ENCODE measurements at regions not wholly inside any gene's neighbourhood (a gene's known extent, or its start where the extent isn't known, plus 50 kb on each side); places are given as distances from the start of the nearest gene placed in this dataset.
"Not testable (repeated sequence)": the region's sequence is repeated elsewhere in the genome, so short reads cannot be mapped to it uniquely, and the experiment has no call there.

DNA sequence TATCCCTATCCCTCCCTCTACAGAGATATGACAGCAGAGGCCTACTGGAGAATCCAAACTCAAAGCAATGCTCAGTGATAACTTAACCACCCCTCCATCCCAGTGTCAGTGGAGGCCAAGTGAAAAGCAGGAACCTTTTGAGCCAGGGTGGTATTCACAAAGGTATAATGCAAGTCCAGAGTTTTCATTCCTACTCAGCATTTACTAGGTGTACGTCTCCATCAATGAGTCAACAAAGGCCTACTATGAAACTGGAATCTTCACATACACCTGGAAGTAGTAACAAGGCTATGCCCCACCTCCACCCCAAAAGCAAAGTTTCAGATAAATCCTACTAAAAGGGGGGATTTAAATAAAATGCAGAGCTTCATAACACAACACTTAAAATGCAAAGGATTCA is 4761.7 kb upstream of the OR11H1 start:
- in situ Hi-C loops (cut with MboI); CTCF ChIA-PET; BruUV-seq (replicated peaks); H3K9me3 ChIP-seq (replicated peaks; ENCODE audit: control insufficient read depth, insufficient read depth, low read length); ATAC-seq; H3K79me2 ChIP-seq (ENCODE audit: control insufficient read depth, insufficient read depth, low read length); H3K27ac ChIP-seq (ENCODE audit: control insufficient read depth, insufficient read depth); intact Hi-C loops (cut with micrococcal nuclease; ENCODE audit: unreplicated experiment); SMC1A ChIA-PET (ENCODE audit: uncharacterized antibody, unreplicated experiment); H2AFZ ChIP-seq (ENCODE audit: control insufficient read depth, low read depth, low read length); H3K36me3 ChIP-seq (ENCODE audit: control insufficient read depth in 2 of 2, insufficient read depth in 2 of 2, low read length in 1 of 2); POLR2A ChIA-PET; H3K4me3 ChIP-seq; H3K4me2 ChIP-seq (ENCODE audit: control insufficient read depth, insufficient read depth); DNase-seq (ENCODE audit: low read depth, low spot score); H4K20me1 ChIP-seq (ENCODE audit: control insufficient read depth, insufficient read depth); H3K4me1 ChIP-seq (ENCODE audit: control insufficient read depth, insufficient read depth, low read length); H3K9ac ChIP-seq (ENCODE audit: control insufficient read depth, insufficient read depth, low read length); RAD21 ChIA-PET (ENCODE audit: unreplicated experiment); H3K27me3 ChIP-seq (replicated peaks in 1 of 2; ENCODE audit: control insufficient read depth in 2 of 2, insufficient read depth in 2 of 2, low read length in 1 of 2); FAIRE-seq: not testable (repeated sequence)
- 17% methylated on average over 1 of the region's 1 CpG for whole genome bisulfite sequencing (ENCODE audit: insufficient coverage, insufficient replicate concordance, low lambda C conversion rate, missing lambda C conversion rate)

DNA sequence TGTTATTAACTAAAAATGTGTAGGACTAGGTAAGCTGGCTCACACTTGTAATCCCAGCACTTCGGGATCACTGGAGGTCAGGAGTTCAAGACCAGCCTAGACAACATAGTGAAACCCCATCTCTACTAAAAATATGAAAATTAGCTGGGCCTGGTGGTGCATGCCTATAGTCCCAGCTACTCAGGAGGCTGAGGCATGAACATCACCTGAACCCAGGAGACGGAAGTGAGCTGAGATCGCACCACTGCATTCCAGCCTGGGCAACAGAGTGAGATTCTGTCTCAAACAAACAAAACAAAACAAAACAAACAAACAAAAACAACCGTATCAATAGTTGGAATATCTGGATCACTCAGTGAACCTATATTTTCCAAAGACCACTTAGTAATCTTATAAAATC is 4759.1 kb upstream of the OR11H1 start:
- H3K9ac ChIP-seq (ENCODE audit: control insufficient read depth, insufficient read depth, low read length); H3K79me2 ChIP-seq (ENCODE audit: control insufficient read depth, insufficient read depth, low read length); H2AFZ ChIP-seq (ENCODE audit: control insufficient read depth, low read depth, low read length); H3K9me3 ChIP-seq (replicated peaks; ENCODE audit: control insufficient read depth, insufficient read depth, low read length); in situ Hi-C loops (cut with MboI); POLR2A ChIA-PET; BruUV-seq (replicated peaks); H3K4me1 ChIP-seq (ENCODE audit: control insufficient read depth, insufficient read depth, low read length); RAD21 ChIA-PET (ENCODE audit: unreplicated experiment); SMC1A ChIA-PET (ENCODE audit: uncharacterized antibody, unreplicated experiment); H3K36me3 ChIP-seq (ENCODE audit: control insufficient read depth in 2 of 2, insufficient read depth in 2 of 2, low read length in 1 of 2); H3K27me3 ChIP-seq (replicated peaks in 1 of 2; ENCODE audit: control insufficient read depth in 2 of 2, insufficient read depth in 2 of 2, low read length in 1 of 2); H3K4me2 ChIP-seq (ENCODE audit: control insufficient read depth, insufficient read depth); DNase-seq (ENCODE audit: low read depth, low spot score); H4K20me1 ChIP-seq (ENCODE audit: control insufficient read depth, insufficient read depth); ATAC-seq; H3K27ac ChIP-seq (ENCODE audit: control insufficient read depth, insufficient read depth); CTCF ChIA-PET; intact Hi-C loops (cut with micrococcal nuclease; ENCODE audit: unreplicated experiment); H3K4me3 ChIP-seq; FAIRE-seq: not testable (repeated sequence)
- WGBS (ENCODE audit: insufficient coverage, insufficient replicate concordance, low lambda C conversion rate, missing lambda C conversion rate), result 30% methylated on average over 4 of the region's 4 CpGs

DNA sequence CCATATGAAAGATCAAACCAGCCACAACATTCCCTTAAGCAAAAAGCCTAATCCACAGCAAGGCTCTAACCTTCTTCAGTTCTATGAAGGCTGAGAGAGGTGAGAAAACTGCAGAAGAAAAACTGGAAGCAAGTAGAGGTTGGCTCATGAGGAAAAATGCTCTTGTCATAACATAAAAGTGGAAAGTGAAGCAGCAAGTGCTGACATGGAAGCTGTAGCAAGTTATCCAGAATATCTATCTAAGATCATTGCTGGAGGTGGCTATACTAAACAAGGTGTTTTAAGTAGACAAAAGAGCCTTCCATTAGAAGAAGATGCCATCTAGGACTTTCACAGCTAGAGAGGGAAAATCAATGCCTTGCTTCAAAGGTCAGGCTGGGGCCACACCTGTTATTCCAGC is 4756.2 kb upstream of the OR11H1 start:
- H3K4me3 ChIP-seq; H3K9me3 ChIP-seq (replicated peaks; ENCODE audit: control insufficient read depth, insufficient read depth, low read length); H3K27me3 ChIP-seq (replicated peaks in 1 of 2; ENCODE audit: control insufficient read depth in 2 of 2, insufficient read depth in 2 of 2, low read length in 1 of 2); ATAC-seq; CTCF ChIA-PET; FAIRE-seq; H3K36me3 ChIP-seq (ENCODE audit: control insufficient read depth in 2 of 2, insufficient read depth in 2 of 2, low read length in 1 of 2); intact Hi-C loops (cut with micrococcal nuclease; ENCODE audit: unreplicated experiment); H4K20me1 ChIP-seq (ENCODE audit: control insufficient read depth, insufficient read depth); H3K4me2 ChIP-seq (ENCODE audit: control insufficient read depth, insufficient read depth); POLR2A ChIA-PET; SMC1A ChIA-PET (ENCODE audit: uncharacterized antibody, unreplicated experiment); RAD21 ChIA-PET (ENCODE audit: unreplicated experiment); H3K27ac ChIP-seq (ENCODE audit: control insufficient read depth, insufficient read depth); H3K79me2 ChIP-seq (ENCODE audit: control insufficient read depth, insufficient read depth, low read length); H2AFZ ChIP-seq (ENCODE audit: control insufficient read depth, low read depth, low read length); BruUV-seq (replicated peaks); DNase-seq (ENCODE audit: low read depth, low spot score); in situ Hi-C loops (cut with MboI); H3K9ac ChIP-seq (ENCODE audit: control insufficient read depth, insufficient read depth, low read length); H3K4me1 ChIP-seq (ENCODE audit: control insufficient read depth, insufficient read depth, low read length): not testable (repeated sequence)

DNA sequence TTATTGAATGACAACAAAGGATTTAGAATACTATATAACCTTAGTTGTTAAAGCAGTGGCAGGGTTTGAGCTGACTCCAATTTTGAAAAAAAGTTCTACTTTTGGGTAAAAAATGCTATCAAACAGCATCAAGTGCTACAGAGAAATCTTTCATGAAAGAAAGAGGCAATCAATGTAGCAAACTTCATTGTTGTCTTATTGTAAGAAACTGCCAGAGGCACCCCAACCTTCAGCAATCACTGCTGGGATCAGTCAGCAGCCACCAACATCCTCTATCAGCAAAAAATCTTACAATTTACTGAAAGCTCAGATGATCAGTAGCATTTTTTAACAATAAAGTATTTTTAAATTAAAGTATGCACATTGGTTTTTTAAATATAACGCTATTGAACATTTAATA is 4754.7 kb upstream of the OR11H1 start:
- H2AFZ ChIP-seq (ENCODE audit: control insufficient read depth, low read depth, low read length); H3K79me2 ChIP-seq (ENCODE audit: control insufficient read depth, insufficient read depth, low read length); POLR2A ChIA-PET; H3K4me3 ChIP-seq; H3K27ac ChIP-seq (ENCODE audit: control insufficient read depth, insufficient read depth); H4K20me1 ChIP-seq (ENCODE audit: control insufficient read depth, insufficient read depth); RAD21 ChIA-PET (ENCODE audit: unreplicated experiment); FAIRE-seq; ATAC-seq; intact Hi-C loops (cut with micrococcal nuclease; ENCODE audit: unreplicated experiment); SMC1A ChIA-PET (ENCODE audit: uncharacterized antibody, unreplicated experiment); H3K36me3 ChIP-seq (ENCODE audit: control insufficient read depth in 2 of 2, insufficient read depth in 2 of 2, low read length in 1 of 2); H3K9me3 ChIP-seq (replicated peaks; ENCODE audit: control insufficient read depth, insufficient read depth, low read length); H3K27me3 ChIP-seq (replicated peaks in 1 of 2; ENCODE audit: control insufficient read depth in 2 of 2, insufficient read depth in 2 of 2, low read length in 1 of 2); BruUV-seq (replicated peaks); in situ Hi-C loops (cut with MboI); H3K4me1 ChIP-seq (ENCODE audit: control insufficient read depth, insufficient read depth, low read length); CTCF ChIA-PET; H3K4me2 ChIP-seq (ENCODE audit: control insufficient read depth, insufficient read depth); H3K9ac ChIP-seq (ENCODE audit: control insufficient read depth, insufficient read depth, low read length); DNase-seq (ENCODE audit: low read depth, low spot score): not testable (repeated sequence)
- 0% methylated on average over 1 of the region's 1 CpG for WGBS (ENCODE audit: insufficient coverage, insufficient replicate concordance, low lambda C conversion rate, missing lambda C conversion rate)

Data from GM12878 (cell line).